Neural cell (in vitro differentiated cells): ENCODE measurements at regions not wholly inside any gene's neighbourhood (a gene's known extent, or its start where the extent isn't known, plus 50 kb on each side); places are given as distances from the start of the nearest gene placed in this dataset.

Source experiments
- CTCF ChIP-seq: fragments of 450-650 bp; IDR thresholded peaks from 2 replicates; pipeline ENCODE4 v1.5.1; 2014; ENCODE audit warnings: antibody characterized with exemption, mild to moderate bottlenecking, moderate library complexity; ENCODE audit not compliant: poor library complexity, severe bottlenecking
- EZH2 ChIP-seq: fragments of 200-600, 300-800 bp; shearing (Covaris generic), sonication (generic); IDR thresholded peaks from 2 replicates; pipeline ENCODE4 v1.6.1; 2014; ENCODE audit warnings: antibody characterized with exemption, low read length, borderline replicate concordance, mild to moderate bottlenecking; ENCODE audit not compliant: insufficient read depth, poor library complexity, severe bottlenecking
- POLR2AphosphoS5 ChIP-seq: IDR thresholded peaks from 2 replicates; pipeline ENCODE4 v1.6.1; 2012

GRCh38 chr7:49400891-49401550, 372.4 kb upstream of the VWC2 start:
- no peak for TF ChIP-seq POLR2AphosphoS5
- no peak for TF ChIP-seq CTCF
- no peak for TF ChIP-seq EZH2
